T47D (cell line): ENCODE measurements at regions not wholly inside any gene's neighbourhood (a gene's known extent, or its start where the extent isn't known, plus 50 kb on each side); places are given as distances from the start of the nearest gene placed in this dataset.
A peak's percentile ranks its signal among the peaks of the same experiment; 100 is the strongest.

Experiments used
- DNase-seq, 2 experiments: peaks; one replicate each; pipeline versions ENCODE4 v3.0.0 to v3.0.0-alpha.2; 2011 to 2012; ENCODE audit warnings: low read depth in 1 of 2, low spot score in 1 of 2
- JUND ChIP-seq: IDR thresholded peaks from 2 replicates; pipeline ENCODE4 v1.6.1; 2012; ENCODE audit warnings: low read depth
- in situ Hi-C: cut with HindIII; loops from 2 replicates; pipeline ENCODE4 v1.10.0; 2016; ENCODE audit warnings: low sequenced_read_pairs, low pct_unique_long_range_greater_than_20kb

DNA sequence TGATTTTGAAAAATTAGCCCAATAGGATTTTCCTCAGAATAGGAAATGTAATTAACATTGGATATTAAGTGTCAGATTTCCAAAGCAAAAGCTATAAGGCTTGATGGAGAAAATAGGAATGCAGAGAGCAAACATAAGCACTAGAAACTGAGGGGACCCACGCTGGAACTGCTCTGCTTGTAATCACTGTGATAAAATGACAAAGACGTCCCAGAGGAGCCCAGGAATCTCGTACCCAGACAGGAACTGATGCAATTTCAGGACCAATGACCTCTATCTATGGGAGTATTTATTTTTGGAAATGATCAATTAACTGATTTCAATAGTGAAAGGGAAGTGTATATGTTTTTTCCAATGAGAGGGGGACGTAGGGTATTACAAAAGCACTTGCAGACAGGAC lies 714.5 kb upstream of the WWC1 start:
- in situ Hi-C loops = no loop called here
- DNase-seq = no peak
- TF ChIP-seq JUND = no peak

DNA sequence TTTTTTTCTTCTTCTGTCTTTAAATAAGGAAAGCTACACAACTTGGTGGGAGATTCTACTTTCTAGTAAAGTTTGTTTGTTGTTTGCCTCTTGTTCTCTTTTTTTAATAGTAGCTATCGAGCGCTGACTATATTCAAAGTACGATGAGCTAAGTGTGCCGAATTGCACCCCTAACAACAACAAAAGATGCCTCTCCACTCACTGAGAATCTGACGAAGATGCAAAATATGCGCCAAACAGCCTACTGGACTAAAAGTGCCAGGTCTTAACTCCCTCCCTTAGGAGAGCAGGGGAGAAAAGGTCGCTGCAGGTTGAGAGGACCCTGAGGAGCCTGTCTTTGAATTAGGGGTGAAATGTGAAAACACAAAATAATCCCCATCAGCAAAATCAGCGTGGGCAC lies 713.8 kb upstream of the WWC1 start:
- TF ChIP-seq JUND = no peak
- in situ Hi-C loops = no loop called here
- no peak for DNase-seq

DNA sequence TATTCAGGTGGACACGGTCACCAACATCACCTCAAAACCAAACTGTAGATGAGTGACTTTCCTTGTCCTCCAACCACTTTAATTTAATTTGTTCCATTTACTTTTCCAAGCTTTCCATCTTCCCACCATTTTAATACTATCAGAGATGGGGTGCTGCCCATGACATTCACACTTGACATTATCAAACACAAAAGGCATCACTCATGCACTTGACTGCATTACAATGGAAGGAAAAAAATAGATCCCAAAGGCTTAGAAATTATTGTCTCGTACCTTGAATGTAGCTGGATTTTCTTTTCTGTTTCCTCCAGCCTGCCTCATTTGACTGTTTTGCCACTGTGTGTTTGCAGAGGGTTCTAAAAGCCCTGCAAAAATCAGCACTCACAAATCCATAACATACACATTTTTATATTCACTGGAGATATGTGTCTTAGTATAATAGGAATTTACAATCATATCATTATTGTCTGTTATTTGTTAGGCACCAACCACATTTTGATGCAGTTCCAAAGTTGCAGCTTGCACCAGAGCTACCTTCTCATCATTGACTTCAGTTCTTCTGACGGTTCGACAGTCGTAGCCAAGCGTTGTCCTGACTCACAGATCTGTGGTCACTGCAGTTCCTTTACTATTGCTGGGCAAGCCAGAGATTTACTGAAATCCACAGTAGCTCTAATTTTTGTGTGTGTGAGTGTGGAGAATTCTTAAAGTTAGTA lies 712.3 kb upstream of the WWC1 start:
- DNase-seq = no peak
- in situ Hi-C loops = no loop called here
- TF ChIP-seq JUND = no peak

DNA sequence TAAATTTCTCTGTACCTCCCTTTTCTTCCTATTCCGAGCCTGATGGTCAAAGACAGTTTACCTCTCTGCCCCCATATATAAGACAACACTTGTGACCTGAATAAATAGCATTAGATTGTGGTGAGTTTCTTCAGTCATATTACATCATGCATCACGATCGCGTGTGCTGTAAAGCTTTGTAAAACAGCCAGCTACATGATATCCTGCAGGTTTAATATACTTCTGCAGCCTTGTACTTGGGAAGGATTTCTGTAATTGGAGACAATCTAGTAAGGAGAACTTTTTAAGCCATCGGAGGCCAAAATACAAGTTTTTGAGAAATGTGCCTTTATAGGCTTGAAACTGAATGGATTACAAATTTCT lies 711.8 kb upstream of the WWC1 start:
- in situ Hi-C loops = no loop called here
- TF ChIP-seq JUND = no peak
- DNase-seq = no peak

DNA sequence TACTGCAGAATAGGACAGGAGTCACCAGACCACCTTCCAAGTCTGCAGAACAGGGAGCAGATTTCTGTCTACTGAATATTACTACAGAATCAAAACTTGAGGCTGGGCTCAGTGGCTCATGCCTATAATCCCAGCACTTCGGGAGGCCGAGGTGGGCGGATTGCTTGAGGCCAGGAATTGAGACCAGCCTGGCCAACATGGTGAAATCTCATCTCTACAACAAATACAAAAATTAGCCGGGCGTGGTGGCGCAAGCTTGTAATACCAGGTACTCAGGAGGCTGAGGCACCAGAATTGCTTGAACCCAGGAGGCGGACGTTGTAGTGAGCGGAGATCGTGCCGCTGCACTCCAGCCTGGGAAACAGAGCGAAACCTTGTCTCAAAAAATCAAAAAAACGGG lies 710.8 kb upstream of the WWC1 start:
- no peak for DNase-seq
- no peak for TF ChIP-seq JUND
- in situ Hi-C loops = no loop called here

DNA sequence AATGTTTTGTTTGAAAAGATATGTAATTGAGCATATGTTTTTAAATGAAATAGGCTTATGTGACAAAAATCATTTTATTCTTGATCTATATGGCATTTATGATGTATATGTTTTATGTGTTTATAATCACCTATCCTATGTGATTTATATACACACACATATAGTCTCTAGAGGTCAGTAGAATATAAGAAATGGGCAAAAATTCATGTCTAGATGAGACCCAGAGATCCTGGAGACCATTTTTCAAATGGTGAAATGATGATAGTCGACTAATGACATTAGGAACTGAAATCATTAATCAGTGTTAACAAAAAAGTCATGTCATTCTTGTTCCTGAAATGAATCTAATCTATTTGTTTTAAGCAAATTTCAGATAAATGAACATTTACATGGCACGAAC lies 709.2 kb upstream of the WWC1 start:
- no peak for TF ChIP-seq JUND
- DNase-seq = no peak
- in situ Hi-C loops = no loop called here

DNA sequence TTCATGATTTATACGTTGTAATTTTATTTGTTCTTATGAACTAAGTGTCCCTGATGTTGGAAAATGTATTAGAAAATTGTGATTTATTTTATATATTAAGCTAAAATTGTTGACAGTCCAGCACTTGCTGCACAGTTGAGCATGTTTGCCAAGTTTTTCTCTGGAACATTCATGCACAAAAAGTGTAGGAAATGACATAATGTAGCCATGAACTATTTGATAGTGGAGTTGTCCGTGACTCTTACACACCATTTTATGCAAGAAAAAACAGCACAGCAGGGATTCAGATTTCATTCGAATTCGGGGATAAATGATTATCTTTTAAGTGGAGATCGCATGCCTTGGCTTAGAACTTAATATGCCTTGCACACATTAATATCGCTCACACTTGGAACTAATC lies 708.6 kb upstream of the WWC1 start:
- TF ChIP-seq JUND = no peak
- in situ Hi-C loops = no loop called here
- no peak for DNase-seq

- TF ChIP-seq JUND = no peak
- in situ Hi-C loops = no loop called here
- DNase-seq = no peak
Observed at GRCh38 chr5:167585184-167585583, 706.3 kb upstream of the WWC1 start.

- DNase-seq = peak; percentile 44 to 69
- TF ChIP-seq JUND = no peak
- in situ Hi-C loops = no loop called here
Observed at GRCh38 chr5:167587772-167588437, 703.5 kb upstream of the WWC1 start.

GRCh38 chr5:167592114-167592513 lies 699.3 kb upstream of the WWC1 start:
- no peak for DNase-seq
- TF ChIP-seq JUND = no peak
- in situ Hi-C loops = no loop called here

GRCh38 chr5:167593329-167594060 lies 698.0 kb upstream of the WWC1 start:
- in situ Hi-C loops = no loop called here
- TF ChIP-seq JUND = no peak
- no peak for DNase-seq

- DNase-seq = no peak
- TF ChIP-seq JUND = no peak
- in situ Hi-C loops = no loop called here
Observed at GRCh38 chr5:167594061-167594435, 697.4 kb upstream of the WWC1 start.

GRCh38 chr5:167594750-167595149 lies 696.7 kb upstream of the WWC1 start:
- in situ Hi-C loops = no loop called here
- TF ChIP-seq JUND = no peak
- DNase-seq = no peak
